Activated T-helper 2 cell treated with anti-CD3 and anti-CD28 coated beads, Interferon-gamma antibody, Interleukin-2, Interleukin-4, amounts not matched to agents 10 μg/mL and 5 μg/mL and 100 μg/mL, durations not matched to agents 14 hours and 24 hours and 36 hours (primary cell): ENCODE measurements at regions not wholly inside any gene's neighbourhood (a gene's known extent, or its start where the extent isn't known, plus 50 kb on each side); places are given as distances from the start of the nearest gene placed in this dataset.

ENCODE experiments used
- DNase-seq: peaks from one replicate; pipeline ENCODE4 v3.0.0; 2021; ENCODE audit warnings: low spot score
- H3K27ac Mint-ChIP-seq: one replicate; pipeline ENCODE4 v1.8.0; 2021; ENCODE audit warnings: mixed read lengths
- H3K27me3 Mint-ChIP-seq: one replicate; pipeline ENCODE4 v1.8.0; 2021; ENCODE audit warnings: low read depth, mixed read lengths
- H3K36me3 Mint-ChIP-seq: one replicate; pipeline ENCODE4 v1.8.0; 2021; ENCODE audit warnings: low read depth, mixed read lengths
- H3K4me1 Mint-ChIP-seq: one replicate; pipeline ENCODE4 v1.8.0; 2021; ENCODE audit warnings: low read depth, mixed read lengths
- H3K4me3 Mint-ChIP-seq: one replicate; pipeline ENCODE4 v1.8.0; 2021; ENCODE audit warnings: low read depth, mild to moderate bottlenecking, moderate library complexity, mixed read lengths
- H3K9me3 Mint-ChIP-seq: one replicate; pipeline ENCODE4 v1.8.0; 2021; ENCODE audit warnings: mixed read lengths
- intact Hi-C: fragments of 100-400 bp; cut with micrococcal nuclease; formaldehyde crosslinking; loops from one replicate; pipeline ENCODE4 v1.15.1; 2023

- Mint-ChIP-seq H3K4me3 (no peak overlapping the region), H3K36me3 (no peaks in the 10 kb centered on the region), H3K9me3 (peaks cover 3% of the 10 kb centered on the region), H3K27me3 (no peaks in the 10 kb centered on the region), H3K27ac (no peak overlapping the region), H3K4me1 (no peaks in the 10 kb centered on the region)
- DNase-seq = no peak
- intact Hi-C loops = no loop called here
These were observed 162.0 kb downstream of the TRAM1L1 start for GRCh38 chr4:116923389-116923788.

- Mint-ChIP-seq H3K4me3 (no peak overlapping the region), H3K27ac (no peak overlapping the region), H3K9me3 (no peaks in the 10 kb centered on the region), H3K4me1 (no peaks in the 10 kb centered on the region), H3K27me3 (no peaks in the 10 kb centered on the region), H3K36me3 (no peaks in the 10 kb centered on the region)
- no peak for DNase-seq
- intact Hi-C loops = no loop called here
These were observed 171.9 kb downstream of the TRAM1L1 start for GRCh38 chr4:116913451-116913850.

- Mint-ChIP-seq H3K9me3 (no peaks in the 10 kb centered on the region), H3K27ac (no peak overlapping the region), H3K4me3 (no peak overlapping the region), H3K36me3 (no peaks in the 10 kb centered on the region), H3K27me3 (no peaks in the 10 kb centered on the region), H3K4me1 (no peaks in the 10 kb centered on the region)
- intact Hi-C loops = no loop called here
- DNase-seq = no peak
These were observed 178.6 kb downstream of the TRAM1L1 start for GRCh38 chr4:116906758-116907157.

GRCh38 chr4:116899561-116899960 is 185.8 kb downstream of the TRAM1L1 start:
- no peaks in the 10 kb centered on the region for H3K4me1 Mint-ChIP-seq
- no peaks in the 10 kb centered on the region for H3K27me3 Mint-ChIP-seq
- DNase-seq = no peak
- no peak overlapping the region for H3K27ac Mint-ChIP-seq
- intact Hi-C loops = no loop called here
- no peak overlapping the region for H3K4me3 Mint-ChIP-seq
- H3K36me3 Mint-ChIP-seq = no peaks in the 10 kb centered on the region
- H3K9me3 Mint-ChIP-seq = no peaks in the 10 kb centered on the region

- Mint-ChIP-seq H3K36me3 (no peaks in the 10 kb centered on the region), H3K4me1 (no peaks in the 10 kb centered on the region), H3K4me3 (no peak overlapping the region), H3K27me3 (no peaks in the 10 kb centered on the region), H3K9me3 (no peaks in the 10 kb centered on the region), H3K27ac (no peak overlapping the region)
- intact Hi-C loops = no loop called here
- no peak for DNase-seq
These were observed 199.8 kb downstream of the TRAM1L1 start for GRCh38 chr4:116885579-116885978.

GRCh38 chr4:116882503-116882902 is 202.9 kb downstream of the TRAM1L1 start:
- no peaks in the 10 kb centered on the region for H3K4me1 Mint-ChIP-seq
- H3K4me3 Mint-ChIP-seq = no peak overlapping the region
- no peak overlapping the region for H3K27ac Mint-ChIP-seq
- no peaks in the 10 kb centered on the region for H3K9me3 Mint-ChIP-seq
- intact Hi-C loops = no loop called here
- H3K36me3 Mint-ChIP-seq = no peaks in the 10 kb centered on the region
- no peak for DNase-seq
- H3K27me3 Mint-ChIP-seq = no peaks in the 10 kb centered on the region

- no peak for DNase-seq
- no peaks in the 10 kb centered on the region for H3K9me3 Mint-ChIP-seq
- H3K36me3 Mint-ChIP-seq = no peaks in the 10 kb centered on the region
- no peaks in the 10 kb centered on the region for H3K27me3 Mint-ChIP-seq
- no peaks in the 10 kb centered on the region for H3K4me1 Mint-ChIP-seq
- intact Hi-C loops = no loop called here
- H3K27ac Mint-ChIP-seq = no peak overlapping the region
- H3K4me3 Mint-ChIP-seq = no peak overlapping the region
These were observed 204.3 kb downstream of the TRAM1L1 start for GRCh38 chr4:116881077-116881476.

- Mint-ChIP-seq H3K27ac (no peak overlapping the region), H3K27me3 (no peaks in the 10 kb centered on the region), H3K36me3 (no peaks in the 10 kb centered on the region), H3K4me3 (no peak overlapping the region), H3K4me1 (no peaks in the 10 kb centered on the region), H3K9me3 (no peaks in the 10 kb centered on the region)
- intact Hi-C loops = no loop called here
- no peak for DNase-seq
These were observed 204.8 kb downstream of the TRAM1L1 start for GRCh38 chr4:116880625-116881024.

GRCh38 chr4:116878280-116878679 is 207.1 kb downstream of the TRAM1L1 start:
- Mint-ChIP-seq H3K4me3 (no peak overlapping the region), H3K4me1 (no peaks in the 10 kb centered on the region), H3K27ac (no peak overlapping the region), H3K27me3 (no peaks in the 10 kb centered on the region), H3K36me3 (no peaks in the 10 kb centered on the region), H3K9me3 (no peaks in the 10 kb centered on the region)
- intact Hi-C loops = no loop called here
- DNase-seq = no peak

- Mint-ChIP-seq H3K4me1 (no peaks in the 10 kb centered on the region), H3K27me3 (no peaks in the 10 kb centered on the region), H3K9me3 (no peaks in the 10 kb centered on the region), H3K4me3 (no peak overlapping the region), H3K36me3 (no peaks in the 10 kb centered on the region), H3K27ac (no peak overlapping the region)
- intact Hi-C loops = no loop called here
- no peak for DNase-seq
These were observed 208.3 kb downstream of the TRAM1L1 start for GRCh38 chr4:116877069-116877468.

- Mint-ChIP-seq H3K4me1 (no peaks in the 10 kb centered on the region), H3K36me3 (no peaks in the 10 kb centered on the region), H3K9me3 (no peaks in the 10 kb centered on the region), H3K27ac (no peak overlapping the region), H3K27me3 (no peaks in the 10 kb centered on the region), H3K4me3 (no peak overlapping the region)
- no peak for DNase-seq
- intact Hi-C loops = no loop called here
These were observed 212.4 kb downstream of the TRAM1L1 start for GRCh38 chr4:116872941-116873340.

GRCh38 chr4:116872308-116872707 is 213.1 kb downstream of the TRAM1L1 start:
- Mint-ChIP-seq H3K27ac (no peak overlapping the region), H3K9me3 (no peaks in the 10 kb centered on the region), H3K36me3 (no peaks in the 10 kb centered on the region), H3K4me1 (no peaks in the 10 kb centered on the region), H3K27me3 (no peaks in the 10 kb centered on the region), H3K4me3 (no peak overlapping the region)
- intact Hi-C loops = no loop called here
- DNase-seq = no peak

- intact Hi-C loops = no loop called here
- DNase-seq = no peak
- Mint-ChIP-seq H3K9me3 (no peaks in the 10 kb centered on the region), H3K4me1 (no peaks in the 10 kb centered on the region), H3K4me3 (no peak overlapping the region), H3K27me3 (no peaks in the 10 kb centered on the region), H3K27ac (no peak overlapping the region), H3K36me3 (no peaks in the 10 kb centered on the region)
These were observed 214.7 kb downstream of the TRAM1L1 start for GRCh38 chr4:116870686-116871085.

GRCh38 chr4:116866106-116866505 is 219.3 kb downstream of the TRAM1L1 start:
- Mint-ChIP-seq H3K27me3 (no peaks in the 10 kb centered on the region), H3K4me3 (no peak overlapping the region), H3K27ac (no peak overlapping the region), H3K9me3 (no peaks in the 10 kb centered on the region), H3K36me3 (no peaks in the 10 kb centered on the region), H3K4me1 (no peaks in the 10 kb centered on the region)
- no peak for DNase-seq
- intact Hi-C loops = no loop called here
